ENCODE measurements at regions not wholly inside any gene's neighbourhood (a gene's known extent, or its start where the extent isn't known, plus 50 kb on each side); places are given as distances from the start of the nearest gene placed in this dataset.
"Not testable (repeated sequence)": the region's sequence is repeated elsewhere in the genome, so short reads cannot be mapped to it uniquely, and the experiment has no call there.

- not testable (repeated sequence) for DNase-seq
Observed at GRCh38 chr16:33995821-33996372, 536.5 kb downstream of the TP53TG3F start.

GRCh38 chr16:34001184-34001583 is 541.8 kb downstream of the TP53TG3F start:
- DNase-seq, result not testable (repeated sequence)

- DNase-seq, result not testable (repeated sequence)
Observed at GRCh38 chr16:34001961-34002360, 542.5 kb downstream of the TP53TG3F start.

DNA sequence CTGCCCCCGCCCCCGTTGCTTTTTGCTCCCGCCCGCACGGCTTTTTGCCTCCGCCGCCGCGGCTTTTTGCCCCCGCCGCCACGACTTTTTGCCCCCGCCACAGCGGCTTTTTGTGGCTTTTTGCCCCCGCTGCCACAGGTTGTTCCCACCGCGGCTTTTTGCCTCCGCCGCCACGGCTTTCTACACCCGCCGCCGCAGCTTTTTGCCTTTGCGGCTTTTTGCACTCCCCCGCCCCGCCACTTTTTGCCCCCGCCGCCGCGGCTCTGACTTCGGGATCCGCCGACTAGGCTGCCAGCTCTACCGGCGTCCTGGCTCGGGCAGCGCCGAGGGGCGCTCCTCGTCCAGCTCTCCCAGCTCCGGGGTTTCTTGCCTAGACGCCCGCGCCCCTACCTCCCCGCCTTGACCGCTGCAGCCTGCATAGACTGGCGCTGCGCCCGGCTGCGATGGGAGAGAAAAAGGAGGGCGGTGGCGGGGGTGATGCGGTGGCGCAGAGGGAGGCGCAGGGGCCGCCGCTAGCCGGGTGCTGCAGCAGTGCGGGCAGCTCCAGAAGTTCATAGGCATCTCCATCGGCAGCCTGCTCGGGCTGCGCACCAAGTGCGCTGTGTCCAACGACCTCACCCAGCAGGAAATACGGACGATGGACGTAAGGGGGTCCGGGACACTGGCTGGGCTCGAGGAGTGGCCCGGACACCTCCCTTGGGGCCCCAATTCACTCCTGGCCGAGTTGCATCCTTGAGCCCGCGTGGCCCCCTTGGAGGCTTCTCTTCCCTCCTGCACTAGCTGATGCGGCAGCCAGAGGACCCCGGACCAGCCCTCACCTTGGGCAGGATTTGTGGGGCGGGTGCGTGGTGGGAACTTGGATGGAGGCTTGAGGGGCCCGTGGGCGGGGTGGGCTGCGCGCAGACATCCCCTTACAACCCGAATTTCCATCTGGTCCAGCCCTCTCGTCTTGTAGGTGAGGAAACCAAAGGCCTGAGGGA is 555.7 kb downstream of the TP53TG3F start:
- DNase-seq, result not testable (repeated sequence)

- not testable (repeated sequence) for DNase-seq
Observed at GRCh38 chr16:34018277-34018676, 558.9 kb downstream of the TP53TG3F start.

- DNase-seq, result no peak
Observed at GRCh38 chr16:34050787-34051320, 591.4 kb downstream of the TP53TG3F start.

DNA sequence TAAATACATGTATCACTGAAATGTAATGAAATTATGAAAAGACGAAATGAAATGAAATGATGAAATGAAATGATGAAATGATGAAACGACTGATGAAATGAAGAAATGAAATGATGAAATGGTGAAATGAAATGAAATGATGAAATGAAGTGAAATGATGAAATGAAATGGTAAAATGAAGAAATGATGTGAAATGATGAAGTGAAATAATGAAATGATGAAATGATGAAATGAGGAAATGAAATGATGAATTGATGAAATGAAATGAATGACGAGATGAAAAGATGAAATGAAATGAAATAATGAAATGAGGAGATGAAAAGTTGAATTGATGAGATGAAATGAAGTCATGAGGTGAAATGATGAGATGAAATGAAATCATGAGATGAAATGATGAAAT is 594.7 kb downstream of the TP53TG3F start:
- DNase-seq, result no peak

GRCh38 chr16:34054969-34055368 is 595.6 kb downstream of the TP53TG3F start:
- DNase-seq, result no peak

- not testable (repeated sequence) for DNase-seq
Observed at GRCh38 chr16:34062620-34063253, 603.3 kb downstream of the TP53TG3F start.

- DNase-seq, result not testable (repeated sequence)
Observed at GRCh38 chr16:34063498-34064157, 604.2 kb downstream of the TP53TG3F start.

DNA sequence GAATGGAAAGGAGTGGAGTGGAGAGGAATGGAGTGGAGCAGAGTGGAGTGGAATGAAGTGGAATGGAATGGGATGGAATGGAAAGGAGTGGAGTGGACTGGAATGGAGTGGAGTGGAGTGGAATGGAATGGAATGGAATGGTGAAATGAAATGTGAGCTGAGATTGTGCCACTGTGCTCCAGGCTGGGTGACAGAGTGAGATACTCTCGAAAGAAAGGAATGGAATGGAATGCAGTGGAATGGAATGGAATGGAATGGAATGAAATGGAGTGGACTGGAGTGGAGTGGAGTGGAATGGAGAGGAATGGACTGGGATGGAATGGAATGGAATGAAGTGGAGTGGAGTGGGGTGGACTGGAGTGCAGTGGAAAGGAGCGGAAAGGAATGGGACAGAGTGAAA is 605.2 kb downstream of the TP53TG3F start:
- not testable (repeated sequence) for DNase-seq

DNA sequence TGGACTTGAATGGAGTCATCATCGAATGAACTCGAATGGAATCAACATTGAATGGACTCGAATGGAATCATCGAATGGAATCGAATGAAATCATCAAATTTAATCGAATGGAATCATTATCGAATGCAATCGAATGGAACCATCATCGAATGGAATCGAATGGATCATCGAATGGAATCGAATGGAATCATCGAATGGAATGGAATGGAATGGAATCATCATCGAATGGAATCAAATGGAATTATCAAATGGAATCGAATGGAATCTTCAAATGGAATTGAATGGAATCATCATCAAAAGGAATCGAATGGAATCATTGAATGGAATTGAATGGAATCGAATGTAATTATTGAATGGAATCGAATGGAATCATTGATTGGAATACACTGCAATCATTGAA is 610.3 kb downstream of the TP53TG3F start:
- DNase-seq, result not testable (repeated sequence)

DNA sequence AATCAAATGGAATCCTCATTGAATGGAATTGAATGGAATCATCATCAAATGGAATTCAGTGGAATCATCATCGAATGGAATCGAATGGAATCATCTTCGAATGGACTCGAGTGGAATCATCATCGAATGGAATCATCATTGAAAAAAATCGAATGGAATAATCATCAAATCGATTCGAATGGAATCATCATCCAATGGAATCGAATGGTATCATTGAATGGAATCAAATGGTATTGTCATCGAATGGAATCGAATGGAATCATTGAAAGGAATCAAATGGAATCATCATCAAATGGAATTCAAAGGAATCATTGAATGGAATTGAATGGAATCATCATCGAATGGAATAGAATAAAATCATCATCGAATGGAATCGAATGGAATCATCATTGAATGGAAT is 619.3 kb downstream of the TP53TG3F start:
- DNase-seq, result no peak

- DNase-seq, result not testable (repeated sequence)
Observed at GRCh38 chr16:34085038-34085437, 625.6 kb downstream of the TP53TG3F start.

GRCh38 chr16:34095006-34095405 is 635.6 kb downstream of the TP53TG3F start:
- DNase-seq, result not testable (repeated sequence)

GRCh38 chr16:34096911-34097310 is 637.5 kb downstream of the TP53TG3F start:
- DNase-seq, result not testable (repeated sequence)

- DNase-seq, result not testable (repeated sequence)
Observed at GRCh38 chr16:34097326-34097725, 637.9 kb downstream of the TP53TG3F start.

DNA sequence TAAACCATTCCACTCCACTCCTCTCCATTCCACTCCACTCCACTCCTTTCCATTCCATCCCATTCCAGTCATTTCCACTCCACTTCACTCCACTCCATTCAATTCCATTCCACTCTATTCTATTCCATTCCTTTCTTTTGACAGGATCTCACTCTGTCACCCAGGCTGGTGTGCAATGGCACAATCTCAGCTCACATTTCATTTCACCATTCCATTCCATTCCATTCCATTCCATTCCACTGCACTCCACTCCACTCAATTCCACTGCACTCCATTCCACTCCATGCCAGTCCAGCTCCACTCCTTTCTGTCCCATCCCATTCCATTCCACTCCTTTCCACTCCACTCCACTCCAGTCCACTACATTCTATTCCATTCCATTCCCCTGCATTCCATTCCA is 638.6 kb downstream of the TP53TG3F start:
- DNase-seq, result not testable (repeated sequence)

GRCh38 chr16:34099028-34099427 is 639.6 kb downstream of the TP53TG3F start:
- DNase-seq, result not testable (repeated sequence)

Measured in activated CD4-positive, alpha-beta T cell treated with anti-CD3 and anti-CD28 coated beads, Interleukin-10, Interleukin-2, amounts not matched to agents 100 ng/mL and 50 ng/mL, durations not matched to agents 16 hours and 8 hours (primary cell).